Right ventricle myocardium inferior (tissue), 1 donor: ENCODE measurements at regions not wholly inside any gene's neighbourhood (a gene's known extent, or its start where the extent isn't known, plus 50 kb on each side); places are given as distances from the start of the nearest gene placed in this dataset.
"Not testable (repeated sequence)": the region's sequence is repeated elsewhere in the genome, so short reads cannot be mapped to it uniquely, and the experiment has no call there.

Source experiments
- ATAC-seq: fragments of 200-7000 bp; cut with Tn5 transposase; one replicate; pipeline ENCODE4 v1.9.1; 2020; ENCODE audit warnings: mild to moderate bottlenecking, moderate library complexity
- DNase-seq: peaks from one replicate; pipeline ENCODE4 v3.0.0; 2021; ENCODE audit errors: missing footprints
- intact Hi-C: fragments of 100-400 bp; cut with DNase I; formaldehyde crosslinking; loops from one replicate; pipeline ENCODE4 v1.11.0; 2022
- donor health status: DM: no; HTN: yes; CAD: no; lungs with severe emphysema.

- intact Hi-C loops, result loop anchor here (10.0 kb wide), 2 partner anchors 109 to 191 kb away; no protein-coding TSS in a partner anchor
- ATAC-seq, result no peak
- no peak for DNase-seq
Observed at GRCh38 chr10:33665501-33665900, 331.0 kb upstream of the NRP1 start.

GRCh38 chr10:33664070-33664469 lies 329.6 kb upstream of the NRP1 start:
- no peak for DNase-seq
- intact Hi-C loops, result loop anchor here (10.0 kb wide), 2 partner anchors 111 to 189 kb away; no protein-coding TSS in a partner anchor
- ATAC-seq, result peak; percentile 56

GRCh38 chr10:33661580-33662336 lies 327.3 kb upstream of the NRP1 start:
- peak; percentile 78 for ATAC-seq
- intact Hi-C loops, result loop anchor here (10.0 kb wide), 2 partner anchors 113 to 187 kb away; no protein-coding TSS in a partner anchor
- DNase-seq, result peak; percentile 84

- no peak for DNase-seq
- no peak for ATAC-seq
- intact Hi-C loops, result loop anchor here (10.0 kb wide), 2 partner anchors 114 to 186 kb away; no protein-coding TSS in a partner anchor
Observed at GRCh38 chr10:33660329-33660728, 325.9 kb upstream of the NRP1 start.

- ATAC-seq (no peak), DNase-seq (no peak)
- intact Hi-C loops, result loop anchor here (5.0 kb wide), 1 partner anchor 326 kb away; the partner anchor contains the start of gene NRP1
Observed at GRCh38 chr10:33657913-33658312, 323.4 kb upstream of the NRP1 start.

GRCh38 chr10:33657154-33657908 lies 322.9 kb upstream of the NRP1 start:
- ATAC-seq (peak; percentile 56), DNase-seq (no peak)
- intact Hi-C loops, result loop anchor here (5.0 kb wide), 1 partner anchor 325 kb away; the partner anchor contains the start of gene NRP1

GRCh38 chr10:33655921-33656320 lies 321.5 kb upstream of the NRP1 start:
- ATAC-seq (no peak), DNase-seq (no peak)
- intact Hi-C loops, result loop anchor here (5.0 kb wide), 1 partner anchor 324 kb away; the partner anchor contains the start of gene NRP1

GRCh38 chr10:33655165-33655815 lies 320.8 kb upstream of the NRP1 start:
- ATAC-seq (no peak), DNase-seq (no peak)
- intact Hi-C loops, result loop anchor here (5.0 kb wide), 1 partner anchor 323 kb away; the partner anchor contains the start of gene NRP1

GRCh38 chr10:33653584-33654367 lies 319.3 kb upstream of the NRP1 start:
- DNase-seq (no peak), ATAC-seq (no peak)
- intact Hi-C loops, result no loop called here

GRCh38 chr10:33652870-33653269 lies 318.4 kb upstream of the NRP1 start:
- intact Hi-C loops, result no loop called here
- DNase-seq (no peak), ATAC-seq (no peak)

GRCh38 chr10:33650131-33650530 lies 315.7 kb upstream of the NRP1 start:
- intact Hi-C loops, DNase-seq, ATAC-seq: not testable (repeated sequence)

- no peak for DNase-seq
- intact Hi-C loops, result no loop called here
- ATAC-seq, result no peak
Observed at GRCh38 chr10:33643042-33643441, 308.6 kb upstream of the NRP1 start.

GRCh38 chr10:33638891-33639290 lies 304.4 kb upstream of the NRP1 start:
- no peak for ATAC-seq
- DNase-seq, result no peak
- intact Hi-C loops, result no loop called here

- intact Hi-C loops, result no loop called here
- ATAC-seq (no peak), DNase-seq (no peak)
Observed at GRCh38 chr10:33638374-33638773, 303.9 kb upstream of the NRP1 start.

GRCh38 chr10:33635967-33636515 lies 301.6 kb upstream of the NRP1 start:
- ATAC-seq, result no peak
- DNase-seq, result no peak
- intact Hi-C loops, result no loop called here

- intact Hi-C loops, result no loop called here
- DNase-seq (no peak), ATAC-seq (no peak)
Observed at GRCh38 chr10:33632432-33632831, 298.0 kb upstream of the NRP1 start.

- DNase-seq, result no peak
- intact Hi-C loops, result no loop called here
- ATAC-seq, result no peak
Observed at GRCh38 chr10:33631991-33632390, 297.5 kb upstream of the NRP1 start.

GRCh38 chr10:33630761-33631160 lies 296.3 kb upstream of the NRP1 start:
- intact Hi-C loops, result no loop called here
- DNase-seq, result no peak
- ATAC-seq, result no peak
